ENCODE measurements at regions not wholly inside any gene's neighbourhood (a gene's known extent, or its start where the extent isn't known, plus 50 kb on each side); places are given as distances from the start of the nearest gene placed in this dataset.

DNA sequence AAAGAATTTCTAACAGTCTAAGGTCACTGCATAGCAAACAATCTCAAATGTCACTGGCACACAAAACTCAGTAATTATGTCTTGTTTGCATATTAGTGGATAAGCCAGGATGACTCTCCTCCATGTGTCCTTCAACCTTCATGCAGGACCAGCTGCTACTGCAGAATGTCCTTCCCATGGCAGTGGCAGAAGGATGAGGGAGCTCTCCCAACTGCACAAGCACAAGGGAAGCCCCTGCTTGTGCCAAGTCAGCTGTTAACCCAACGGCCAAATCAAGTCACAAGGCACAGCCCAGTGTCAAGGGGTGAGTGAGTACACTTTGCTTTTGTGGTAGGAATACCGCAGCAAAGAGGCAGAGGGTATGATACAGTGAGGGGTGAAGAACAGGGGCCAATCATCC is 59.3 kb upstream of the VWC2 start:
- DNase-seq (ENCODE audit: insufficient read length, low spot score) (no peak), FAIRE-seq (no peak)
- TF ChIP-seq POLR2A (IDR thresholded peaks at IDR 0.05; ENCODE audit: low read depth, low read length) = no peak

DNA sequence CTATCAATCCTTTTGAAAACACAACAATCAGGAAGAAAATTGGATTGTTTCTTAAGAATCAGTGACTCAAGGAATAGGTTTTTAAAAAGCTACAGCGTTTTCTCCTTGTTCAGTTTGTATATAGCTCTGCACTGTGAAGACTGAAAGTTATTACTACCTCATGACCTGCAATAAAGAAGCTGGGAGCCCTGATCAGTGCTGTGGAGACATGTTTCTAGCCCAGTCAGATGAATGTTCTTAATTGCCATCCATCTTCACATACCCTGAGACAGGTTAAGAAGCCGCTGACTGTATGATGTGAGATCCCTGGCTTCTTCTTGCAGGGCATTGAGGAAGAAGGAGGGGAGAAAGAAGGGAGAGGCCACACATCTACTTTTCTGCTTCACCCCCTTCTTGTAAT is 58.0 kb upstream of the VWC2 start:
- no peak for TF ChIP-seq POLR2A (IDR thresholded peaks at IDR 0.05; ENCODE audit: low read depth, low read length)
- DNase-seq (ENCODE audit: insufficient read length, low spot score) = no peak
- no peak for FAIRE-seq

DNA sequence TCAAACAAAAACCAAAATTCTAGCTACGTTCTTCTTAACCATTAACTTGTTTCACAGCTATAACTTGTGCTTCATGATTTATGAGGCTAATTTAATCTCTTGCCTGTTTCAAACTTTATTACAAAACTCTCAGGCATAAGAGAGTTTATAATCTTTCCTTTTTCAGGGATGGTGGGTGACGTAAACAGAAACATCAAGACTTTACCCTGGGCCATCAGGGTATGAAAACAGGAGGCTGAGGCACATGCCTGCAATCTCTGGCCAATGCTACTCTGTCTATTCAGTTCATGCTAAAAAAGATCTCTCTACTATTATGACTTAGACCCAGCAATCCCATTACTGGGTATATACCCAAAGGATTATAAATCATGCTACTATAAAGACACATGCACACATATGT is 55.9 kb upstream of the VWC2 start:
- FAIRE-seq (no peak), DNase-seq (ENCODE audit: insufficient read length, low spot score) (no peak)
- no peak for TF ChIP-seq POLR2A (IDR thresholded peaks at IDR 0.05; ENCODE audit: low read depth, low read length)

DNA sequence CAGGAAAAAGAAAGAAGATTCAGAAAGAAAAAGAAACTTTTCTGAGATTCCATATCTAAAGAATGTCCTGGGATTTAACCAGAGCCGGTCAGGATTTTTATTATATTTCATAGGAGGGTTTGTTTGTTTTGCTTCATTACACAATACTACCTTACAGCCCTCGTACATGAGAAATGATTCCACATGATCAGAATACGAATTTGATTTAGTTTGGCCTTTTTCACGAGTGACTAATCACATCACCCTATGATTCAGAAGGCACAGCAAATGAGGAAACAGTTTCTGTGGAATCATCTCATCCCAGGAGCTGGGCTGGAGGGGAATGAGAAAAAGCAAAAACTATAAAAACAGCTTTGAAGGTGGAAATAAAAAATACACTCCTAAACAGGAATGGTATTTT is 54.7 kb upstream of the VWC2 start:
- no peak for FAIRE-seq
- no peak for DNase-seq (ENCODE audit: insufficient read length, low spot score)
- no peak for TF ChIP-seq POLR2A (IDR thresholded peaks at IDR 0.05; ENCODE audit: low read depth, low read length)

DNA sequence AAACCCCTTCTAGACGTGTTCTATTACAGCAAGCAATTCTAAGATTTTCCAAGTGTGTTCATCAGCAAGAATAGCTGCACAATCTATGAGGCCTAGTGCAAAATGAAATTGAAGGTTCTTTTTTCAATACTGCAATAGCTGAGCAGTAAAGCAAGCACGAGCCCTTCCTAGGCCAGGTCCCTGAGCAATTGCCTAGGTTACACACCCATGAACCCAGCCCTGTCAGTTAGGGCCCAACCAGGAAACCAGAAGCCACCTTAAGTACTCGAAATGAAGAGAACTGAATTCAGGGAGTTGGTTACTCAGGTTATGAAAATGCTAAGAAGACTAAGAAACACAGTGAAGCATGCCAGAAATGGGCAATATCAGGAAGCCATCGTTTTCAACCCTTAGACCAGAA is 52.0 kb upstream of the VWC2 start:
- TF ChIP-seq POLR2A (IDR thresholded peaks at IDR 0.05; ENCODE audit: low read depth, low read length) = no peak
- no peak for FAIRE-seq
- no peak for DNase-seq (ENCODE audit: insufficient read length, low spot score)
